ENCODE measurements at regions not wholly inside any gene's neighbourhood (a gene's known extent, or its start where the extent isn't known, plus 50 kb on each side); places are given as distances from the start of the nearest gene placed in this dataset.

GRCh38 chr4:132824761-132825160 is 324.3 kb upstream of the PCDH10 start:
- no peak for TF ChIP-seq CTCF (IDR thresholded peaks at IDR 0.05; ENCODE audit: poor library complexity)
- TF ChIP-seq EZH2phosphoT487 (IDR thresholded peaks at IDR 0.05; ENCODE audit: low read depth, severe bottlenecking, unreplicated experiment), result no peak
